ENCODE measurements at regions not wholly inside any gene's neighbourhood (a gene's known extent, or its start where the extent isn't known, plus 50 kb on each side); places are given as distances from the start of the nearest gene placed in this dataset.

DNA sequence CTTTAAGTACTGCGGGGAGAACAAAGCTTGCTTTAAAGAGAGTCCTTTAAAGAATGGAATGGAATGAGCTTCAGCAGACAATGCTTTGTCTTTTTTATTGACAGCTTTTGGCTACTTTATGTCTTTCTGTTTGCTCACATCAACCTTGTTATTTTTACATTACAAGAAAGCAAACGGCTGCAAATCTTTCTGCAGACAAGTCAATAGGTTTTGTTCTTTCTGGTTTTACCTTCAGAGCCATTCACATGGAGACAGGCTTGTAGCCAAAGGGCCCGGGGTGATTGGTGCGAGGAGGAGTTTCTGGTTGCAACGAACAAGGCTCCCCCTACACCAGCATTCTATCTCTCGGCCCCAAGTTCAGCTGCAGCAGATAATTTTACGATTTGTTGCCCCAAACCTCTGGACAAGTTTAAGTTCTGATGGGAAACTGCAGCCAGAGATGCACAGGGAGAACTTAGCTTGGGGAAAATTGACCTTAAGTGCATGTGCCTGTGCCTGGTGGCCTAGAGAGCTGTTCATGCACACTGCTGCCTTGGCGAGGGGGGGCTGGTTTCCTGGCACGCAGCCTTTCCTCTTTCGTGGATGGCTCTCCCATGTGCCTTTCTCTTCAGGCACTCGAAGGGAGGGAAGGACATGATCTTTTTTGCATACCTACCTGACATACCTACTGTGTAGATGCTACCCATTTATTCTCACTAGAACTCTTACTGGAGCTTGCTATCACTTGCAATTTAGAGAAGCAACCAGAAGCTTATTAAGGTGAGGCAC, 543.2 kb downstream of the DCDC2C start:
- peaks cover 10% of the 10 kb centered on the region for H3K9me3 Mint-ChIP-seq (ENCODE audit: unreplicated experiment)
- TF ChIP-seq CTCF (IDR thresholded peaks at IDR 0.05; ENCODE audit: insufficient read depth in 1 of 2, low read depth in 1 of 2, low read length in 1 of 2, severe bottlenecking in 1 of 2, unreplicated experiment in 1 of 2) = no peak
- DNase-seq = no peak
- no peaks in the 10 kb centered on the region for H3K36me3 ChIP-seq (ENCODE audit: control insufficient read depth, insufficient read depth, low read length)
- H3K4me1 Mint-ChIP-seq (ENCODE audit: low read depth, unreplicated experiment) = no peaks in the 10 kb centered on the region
- ChIA-PET CTCF (no interaction called here), POLR2A (no interaction called here)
- no peaks in the 10 kb centered on the region for H3K9me3 ChIP-seq
- no peaks in the 10 kb centered on the region for H3K36me3 Mint-ChIP-seq (ENCODE audit: insufficient read depth, unreplicated experiment)
- no peak overlapping the region for H3K4me3 Mint-ChIP-seq (ENCODE audit: unreplicated experiment)
- H3K27me3 Mint-ChIP-seq (ENCODE audit: insufficient read depth, unreplicated experiment) = no peaks in the 10 kb centered on the region
- H3K27me3 ChIP-seq (replicated peaks; ENCODE audit: control insufficient read depth, insufficient read depth, low read length) = no peaks in the 10 kb centered on the region
- H3K27ac Mint-ChIP-seq (ENCODE audit: unreplicated experiment) = no peak overlapping the region
- H3K4me3 ChIP-seq (ENCODE audit: low read depth, low read length) = no peak overlapping the region
- BruUV-seq (replicated peaks) = no TSS peak
- H3K4me1 ChIP-seq = no peaks in the 10 kb centered on the region
- intact Hi-C loops (cut with micrococcal nuclease; ENCODE audit: unreplicated experiment) = no loop called here

GRCh38 chr2:4247791-4248190, 544.4 kb downstream of the DCDC2C start:
- POLR2A ChIA-PET = no interaction called here
- Mint-ChIP-seq H3K36me3 (ENCODE audit: insufficient read depth, unreplicated experiment) (no peaks in the 10 kb centered on the region), H3K27me3 (ENCODE audit: insufficient read depth, unreplicated experiment) (no peaks in the 10 kb centered on the region), H3K4me3 (ENCODE audit: unreplicated experiment) (no peak overlapping the region), H3K27ac (ENCODE audit: unreplicated experiment) (no peak overlapping the region), H3K9me3 (ENCODE audit: unreplicated experiment) (peaks cover 10% of the 10 kb centered on the region), H3K4me1 (ENCODE audit: low read depth, unreplicated experiment) (no peaks in the 10 kb centered on the region)
- BruUV-seq (replicated peaks) = no TSS peak
- no peak for DNase-seq
- no peak for TF ChIP-seq CTCF (IDR thresholded peaks at IDR 0.05; ENCODE audit: insufficient read depth in 1 of 2, low read depth in 1 of 2, low read length in 1 of 2, severe bottlenecking in 1 of 2, unreplicated experiment in 1 of 2)
- CTCF ChIA-PET = no interaction called here
- intact Hi-C loops (cut with micrococcal nuclease; ENCODE audit: unreplicated experiment) = no loop called here
- no peaks in the 10 kb centered on the region for H3K4me1 ChIP-seq
- no peak overlapping the region for H3K4me3 ChIP-seq (ENCODE audit: low read depth, low read length)
- H3K9me3 ChIP-seq = no peaks in the 10 kb centered on the region
- no peaks in the 10 kb centered on the region for H3K36me3 ChIP-seq (ENCODE audit: control insufficient read depth, insufficient read depth, low read length)
- no peaks in the 10 kb centered on the region for H3K27me3 ChIP-seq (replicated peaks; ENCODE audit: control insufficient read depth, insufficient read depth, low read length)

DNA sequence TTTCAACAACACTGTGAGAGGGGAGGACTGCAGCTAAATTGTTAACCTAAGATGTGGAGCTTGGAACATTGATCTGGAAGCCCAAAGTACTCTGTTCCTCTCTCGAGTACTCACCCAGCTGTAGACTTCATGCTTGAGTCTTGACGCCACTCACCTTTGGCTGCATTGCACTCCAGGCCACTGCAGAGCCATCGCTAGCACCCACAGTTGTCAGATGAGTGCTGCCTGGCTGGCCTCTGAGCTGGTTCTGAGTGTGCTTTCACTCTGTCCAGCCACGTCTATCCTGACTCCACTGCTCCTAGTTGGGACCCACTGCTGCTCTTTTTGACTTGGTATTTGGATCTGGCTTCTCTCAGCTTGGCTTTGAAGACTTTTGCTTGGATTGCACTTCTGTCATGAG, 552.1 kb downstream of the DCDC2C start:
- Mint-ChIP-seq H3K36me3 (ENCODE audit: insufficient read depth, unreplicated experiment) (no peaks in the 10 kb centered on the region), H3K4me3 (ENCODE audit: unreplicated experiment) (no peak overlapping the region), H3K4me1 (ENCODE audit: low read depth, unreplicated experiment) (no peaks in the 10 kb centered on the region), H3K27me3 (ENCODE audit: insufficient read depth, unreplicated experiment) (peaks cover 2% of the 10 kb centered on the region), H3K27ac (ENCODE audit: unreplicated experiment) (no peak overlapping the region), H3K9me3 (ENCODE audit: unreplicated experiment) (no peaks in the 10 kb centered on the region)
- no peak for TF ChIP-seq CTCF (IDR thresholded peaks at IDR 0.05; ENCODE audit: insufficient read depth in 1 of 2, low read depth in 1 of 2, low read length in 1 of 2, severe bottlenecking in 1 of 2, unreplicated experiment in 1 of 2)
- no peaks in the 10 kb centered on the region for H3K4me1 ChIP-seq
- intact Hi-C loops (cut with micrococcal nuclease; ENCODE audit: unreplicated experiment) = no loop called here
- H3K27me3 ChIP-seq (replicated peaks; ENCODE audit: control insufficient read depth, insufficient read depth, low read length) = no peaks in the 10 kb centered on the region
- no peak for DNase-seq
- no peak overlapping the region for H3K4me3 ChIP-seq (ENCODE audit: low read depth, low read length)
- H3K9me3 ChIP-seq = no peaks in the 10 kb centered on the region
- CTCF ChIA-PET = no interaction called here
- no TSS peak for BruUV-seq (replicated peaks)
- no peaks in the 10 kb centered on the region for H3K36me3 ChIP-seq (ENCODE audit: control insufficient read depth, insufficient read depth, low read length)
- POLR2A ChIA-PET = no interaction called here

All from Caco-2 (cell line).